COLO668 (cell line): ENCODE measurements at regions not wholly inside any gene's neighbourhood (a gene's known extent, or its start where the extent isn't known, plus 50 kb on each side); places are given as distances from the start of the nearest gene placed in this dataset.

Experiments
- DNase-seq: peaks from one replicate; lab custom pipeline; 2025; ENCODE audit not compliant: unreplicated experiment; lab: John Stamatoyannopoulos, UW

DNA sequence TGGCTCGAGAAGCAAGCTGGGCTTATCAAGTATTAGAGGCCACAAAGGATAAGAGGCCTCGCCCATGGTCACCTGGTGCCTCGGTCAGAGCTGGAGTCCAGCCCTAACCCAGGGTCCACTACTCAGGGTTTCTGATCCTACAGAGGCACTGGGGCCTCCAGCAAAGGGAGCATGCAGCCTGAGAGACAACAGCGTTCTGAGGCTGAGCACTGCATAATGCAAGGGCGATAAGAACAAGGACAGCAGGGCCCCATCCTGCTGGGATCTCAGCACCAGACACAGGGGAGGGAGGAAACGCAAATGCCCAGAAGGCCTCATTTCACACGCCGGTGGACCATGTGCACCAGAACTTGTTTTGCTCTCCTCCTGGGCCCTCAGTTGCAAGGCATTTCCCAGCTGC lies 63.0 kb downstream of the C5orf15 start:
- no peak for DNase-seq

DNA sequence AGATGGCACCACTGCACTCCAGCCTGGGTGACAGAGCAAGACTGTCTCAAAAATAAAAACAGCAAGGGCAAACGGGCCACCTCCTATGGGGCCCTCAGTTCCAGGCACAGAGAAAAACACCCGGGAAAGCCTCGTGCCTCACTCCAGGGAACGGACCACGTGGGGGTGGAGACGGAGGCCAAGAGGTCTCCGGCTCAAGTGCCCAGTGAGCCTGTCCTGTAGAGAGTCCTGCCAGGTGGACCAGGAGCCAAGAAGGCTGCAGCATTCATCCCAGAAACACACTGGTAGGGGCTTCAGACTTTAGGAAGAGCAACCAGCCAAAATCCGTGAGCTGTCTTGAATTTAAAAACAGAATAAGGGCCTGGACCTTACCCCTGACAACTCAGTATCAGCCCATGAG lies 63.8 kb downstream of the C5orf15 start:
- DNase-seq = no peak

- no peak for DNase-seq
These were observed 65.8 kb downstream of the C5orf15 start for GRCh38 chr5:133902511-133903118.

DNA sequence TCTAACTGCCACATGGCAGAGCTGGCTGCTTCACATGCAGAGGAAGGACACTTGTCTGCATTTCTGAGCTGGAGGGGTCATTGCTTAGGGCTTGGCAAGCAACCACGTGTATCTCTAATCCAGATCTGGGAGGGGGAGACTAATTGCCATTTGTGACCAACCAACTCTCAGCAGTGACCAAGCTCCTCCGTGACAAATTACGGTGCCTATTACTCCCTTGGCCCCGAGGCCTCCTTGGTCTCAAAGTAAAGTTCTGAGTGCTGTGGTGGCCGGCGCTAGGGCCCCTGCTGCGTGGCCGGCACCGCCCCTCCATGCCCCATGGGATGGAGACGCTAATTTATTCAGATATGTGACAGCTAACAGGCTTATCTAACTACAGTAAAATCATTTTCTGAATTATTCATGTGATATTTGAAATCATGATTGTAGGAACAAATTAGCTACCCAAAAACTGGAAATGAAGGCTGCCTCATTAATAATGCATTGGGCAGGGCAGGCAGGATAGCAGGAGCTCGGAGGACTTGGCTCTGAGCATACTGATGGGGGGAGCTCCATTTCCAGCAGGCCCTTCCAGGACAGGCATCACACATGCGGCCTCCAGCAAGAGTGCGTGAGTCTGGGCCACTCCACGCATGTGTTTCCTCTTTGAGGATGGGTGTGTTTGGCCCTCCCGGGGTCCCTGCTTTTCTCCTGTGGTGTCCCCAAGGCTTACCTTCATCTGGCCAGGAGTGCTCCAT lies 67.7 kb downstream of the C5orf15 start:
- no peak for DNase-seq

- no peak for DNase-seq
These were observed 68.9 kb downstream of the C5orf15 start for GRCh38 chr5:133899506-133899905.

DNA sequence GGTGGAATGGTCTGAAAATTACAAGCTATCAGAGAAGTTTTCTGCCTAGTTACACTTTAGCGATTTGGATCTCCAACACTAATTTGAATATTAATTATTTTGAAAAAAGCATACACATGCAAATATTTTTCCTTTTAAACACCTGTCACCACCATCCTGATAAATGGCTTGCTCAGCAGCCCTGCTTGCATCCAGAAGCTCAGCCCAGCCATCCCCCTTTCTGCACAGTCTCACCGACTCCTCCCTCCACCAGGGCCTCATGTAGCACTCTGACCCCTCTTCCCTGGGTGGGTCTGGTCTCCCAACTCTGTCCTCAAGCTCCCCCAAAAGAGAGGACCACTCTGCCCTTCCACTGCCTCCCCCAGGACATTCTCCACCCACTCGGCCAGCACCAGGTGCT lies 70.0 kb downstream of the C5orf15 start:
- no peak for DNase-seq

- no peak for DNase-seq
These were observed 71.0 kb downstream of the C5orf15 start for GRCh38 chr5:133897431-133897830.

- DNase-seq = no peak
These were observed 71.6 kb downstream of the C5orf15 start for GRCh38 chr5:133896873-133897272.

DNA sequence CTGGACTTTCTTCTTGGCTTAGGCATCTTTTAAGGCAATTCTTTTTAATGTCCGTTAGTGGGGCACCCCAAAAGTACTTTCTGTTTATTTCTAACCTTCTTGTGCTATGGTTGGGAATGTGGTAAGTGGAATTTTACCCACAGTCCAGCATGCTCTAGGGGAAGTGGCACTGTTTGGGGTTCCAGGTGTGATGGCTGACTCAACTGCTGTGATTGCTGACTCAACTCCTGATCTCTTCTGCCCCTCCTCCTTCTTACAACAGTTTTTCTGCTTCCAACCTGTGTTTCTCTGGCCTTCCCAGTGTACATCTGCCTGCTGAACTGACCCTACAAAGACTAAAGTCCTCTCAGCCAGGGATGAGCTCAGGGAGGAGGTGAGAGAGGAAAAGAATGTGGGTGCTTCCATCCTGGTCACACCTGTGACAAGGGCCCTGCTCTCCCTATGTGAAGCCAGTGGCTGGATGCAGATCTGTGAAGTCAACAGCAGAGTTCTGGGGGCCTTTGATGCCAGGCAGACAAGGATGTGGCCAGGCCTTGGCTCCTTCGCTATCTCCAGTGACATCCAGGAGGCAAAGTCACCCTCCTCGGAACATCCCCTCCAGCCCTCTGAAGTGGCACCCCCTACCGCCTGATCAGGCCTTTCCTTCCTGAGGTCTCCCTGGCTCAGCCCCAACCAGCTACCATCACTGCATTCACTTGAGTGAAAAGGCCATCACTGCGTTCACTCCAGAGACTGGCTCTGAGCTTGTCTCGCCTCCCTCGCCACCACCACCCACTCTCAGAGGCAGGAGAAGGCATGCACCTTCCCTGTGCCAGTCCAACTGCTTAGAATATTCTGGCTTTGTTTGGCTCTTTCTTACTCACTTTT lies 72.2 kb downstream of the C5orf15 start:
- DNase-seq = no peak

- DNase-seq = no peak
These were observed 74.3 kb downstream of the C5orf15 start for GRCh38 chr5:133894143-133894542.

GRCh38 chr5:133892774-133893173 lies 75.7 kb downstream of the C5orf15 start:
- no peak for DNase-seq

- no peak for DNase-seq
These were observed 76.1 kb downstream of the C5orf15 start for GRCh38 chr5:133892306-133892705.

GRCh38 chr5:133891390-133891789 lies 77.0 kb downstream of the C5orf15 start:
- DNase-seq = no peak

- DNase-seq = no peak
These were observed 77.6 kb downstream of the C5orf15 start for GRCh38 chr5:133890776-133891280.

GRCh38 chr5:133890314-133890713 lies 78.1 kb downstream of the C5orf15 start:
- DNase-seq = no peak

DNA sequence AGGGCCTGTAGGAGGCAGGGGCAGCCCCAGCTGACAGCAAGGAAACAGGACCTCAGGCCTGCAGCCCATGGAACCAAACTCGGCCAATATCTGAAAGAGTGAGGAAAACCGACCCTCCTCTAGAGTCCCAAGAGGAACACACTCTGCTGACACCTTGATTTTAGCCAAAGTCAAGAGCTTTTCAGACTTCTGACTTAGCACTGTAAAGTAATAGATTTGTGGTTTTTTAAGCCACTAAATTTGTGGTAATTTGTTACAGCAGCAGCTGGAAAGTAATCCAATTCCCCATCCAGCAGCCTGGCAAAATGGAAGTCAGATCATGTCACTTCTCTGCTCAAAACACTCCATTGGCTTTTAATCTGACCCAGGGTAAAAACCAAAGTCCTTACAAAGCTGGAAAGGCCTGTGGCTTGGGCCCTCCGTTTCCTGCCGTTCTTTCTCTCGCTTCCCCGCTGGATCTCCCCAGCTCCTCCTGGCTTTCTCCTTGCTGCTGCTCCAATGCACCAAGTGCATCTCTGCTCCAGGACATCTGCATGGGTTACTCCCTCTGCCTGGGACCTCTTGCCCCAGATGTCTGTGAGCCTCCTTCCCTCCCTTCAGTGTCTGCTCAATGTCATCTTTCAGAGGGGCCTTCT lies 79.0 kb downstream of the C5orf15 start:
- DNase-seq = no peak

DNA sequence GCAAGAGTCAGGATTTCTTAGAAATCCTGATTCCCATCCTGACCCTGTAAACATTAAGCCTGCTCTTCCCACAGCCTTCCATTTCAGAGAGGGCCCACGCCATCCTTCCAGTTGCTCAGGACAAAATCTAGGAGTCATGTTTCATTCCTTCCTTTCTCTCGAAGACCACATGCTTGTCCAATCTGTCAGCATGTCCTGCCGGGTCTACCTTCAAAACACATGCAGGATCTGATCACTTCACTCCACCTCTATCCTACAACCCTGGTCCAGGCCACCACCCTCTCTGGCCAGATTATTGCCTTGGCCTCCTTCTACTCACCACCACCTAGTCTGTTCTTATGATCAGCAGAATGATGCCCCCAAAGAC lies 79.8 kb downstream of the C5orf15 start:
- DNase-seq = no peak

GRCh38 chr5:133885566-133885965 lies 82.9 kb downstream of the C5orf15 start:
- DNase-seq = no peak

GRCh38 chr5:133884569-133885311 lies 83.7 kb downstream of the C5orf15 start:
- DNase-seq = no peak

DNA sequence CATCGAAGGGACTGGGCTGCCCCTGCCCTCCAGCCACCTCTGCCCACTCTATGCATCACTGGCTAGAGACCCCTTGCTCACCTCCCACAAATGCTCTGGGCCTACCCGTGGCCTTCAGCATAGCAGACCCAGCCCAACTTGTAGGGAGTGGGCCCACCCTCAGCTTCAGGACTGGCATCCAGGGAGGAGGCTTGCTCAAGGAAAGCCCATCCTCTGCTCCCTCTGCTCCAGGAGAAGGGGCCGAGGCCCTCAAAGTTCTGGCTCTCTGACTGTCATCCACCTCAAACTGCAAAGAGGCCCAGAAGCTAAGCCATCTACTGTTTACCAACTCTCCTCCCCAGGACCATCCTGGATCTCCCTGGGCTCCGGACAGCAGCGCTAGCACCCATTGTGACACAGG lies 84.5 kb downstream of the C5orf15 start:
- DNase-seq = no peak

DNA sequence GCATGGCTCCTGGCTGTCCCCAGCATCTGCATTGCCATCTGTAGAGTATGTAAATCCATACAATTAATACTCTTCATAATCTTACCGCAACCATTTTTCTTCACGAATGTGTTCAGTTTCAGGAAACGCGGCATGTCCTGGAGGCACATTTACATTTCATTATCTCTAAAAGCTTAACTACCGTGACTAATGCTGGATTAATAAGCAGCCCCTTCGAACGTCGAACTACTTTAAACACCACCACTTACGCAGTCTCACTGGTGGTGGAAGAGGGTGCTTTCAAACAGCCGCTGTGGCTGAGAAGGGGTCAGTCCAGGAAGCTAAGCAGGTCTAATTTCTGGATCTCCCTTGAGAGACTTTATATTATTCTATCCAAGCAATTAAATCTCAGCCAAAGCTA lies 85.6 kb downstream of the C5orf15 start:
- no peak for DNase-seq
